CD1c-positive myeloid dendritic cell (primary cell): ENCODE measurements at regions not wholly inside any gene's neighbourhood (a gene's known extent, or its start where the extent isn't known, plus 50 kb on each side); places are given as distances from the start of the nearest gene placed in this dataset.
"Not testable (repeated sequence)": the region's sequence is repeated elsewhere in the genome, so short reads cannot be mapped to it uniquely, and the experiment has no call there.

Experiments used
- DNase-seq: peaks from one replicate; pipeline ENCODE4 v3.0.0-alpha.2; 2016; ENCODE audit errors: extremely low spot score

DNA sequence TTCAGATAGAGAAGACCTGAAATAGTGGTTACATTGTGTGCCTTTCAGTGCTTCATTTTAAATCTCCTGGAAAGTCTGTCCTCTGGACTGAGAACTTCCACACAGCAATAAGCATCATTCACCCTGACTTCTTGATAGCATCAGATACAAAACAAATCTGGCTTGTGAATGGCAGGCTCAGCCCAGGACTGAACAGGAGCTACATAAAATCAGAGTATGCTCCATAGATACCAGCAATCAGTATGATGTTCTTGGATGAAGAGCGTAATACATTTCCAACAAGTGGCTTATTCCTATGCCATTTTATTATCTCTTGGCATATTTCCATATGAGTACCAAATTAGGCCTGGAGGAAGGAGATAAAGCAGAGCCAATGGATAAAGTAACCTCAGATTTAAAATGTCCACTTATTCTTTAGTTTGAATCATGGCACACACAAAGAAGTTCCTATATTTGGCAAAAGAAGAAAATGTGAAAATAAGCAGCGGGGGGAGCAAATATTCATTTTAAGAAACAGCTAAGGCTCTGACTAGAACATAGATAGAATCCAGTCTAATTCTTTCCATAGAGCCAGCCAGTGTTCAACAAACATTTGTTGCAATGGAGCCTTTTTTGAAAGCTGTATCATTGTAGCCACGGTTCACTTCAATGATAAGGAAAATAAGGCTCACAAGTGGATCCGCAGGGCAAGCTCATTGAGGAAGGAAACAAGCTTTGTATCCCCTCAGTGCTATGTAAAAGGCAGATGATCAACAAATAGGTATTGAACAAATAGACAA, 230.8 kb upstream of the CHAC2 start:
- no peak for DNase-seq

DNA sequence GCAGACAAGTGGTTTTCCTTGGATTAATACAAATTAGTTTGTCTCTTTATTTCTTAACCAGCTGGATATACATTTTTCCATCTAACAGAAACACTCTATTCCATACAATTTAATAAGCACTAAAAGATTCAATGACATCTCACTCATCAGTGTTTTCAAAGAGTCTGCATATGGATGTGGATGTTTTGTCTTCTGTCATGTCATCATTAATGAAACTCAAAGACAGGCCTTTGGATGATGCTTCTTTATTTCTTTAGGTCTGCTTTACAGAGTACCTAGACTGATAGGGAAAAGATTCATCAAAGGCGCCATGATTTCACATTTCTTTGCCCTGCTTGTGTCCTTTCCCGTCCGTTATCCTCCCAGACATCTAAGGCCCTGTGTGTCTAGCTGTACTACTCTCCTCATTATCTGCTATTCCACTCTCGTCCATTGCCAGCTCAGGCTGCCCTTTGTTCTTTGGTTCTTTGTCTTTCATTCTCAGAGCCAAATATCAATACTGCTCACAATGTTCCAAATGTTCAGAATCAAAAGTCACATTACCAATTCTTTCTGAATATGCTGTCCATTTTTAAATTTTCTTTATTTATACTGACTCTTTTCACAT, 232.3 kb upstream of the CHAC2 start:
- DNase-seq: no peak

DNA sequence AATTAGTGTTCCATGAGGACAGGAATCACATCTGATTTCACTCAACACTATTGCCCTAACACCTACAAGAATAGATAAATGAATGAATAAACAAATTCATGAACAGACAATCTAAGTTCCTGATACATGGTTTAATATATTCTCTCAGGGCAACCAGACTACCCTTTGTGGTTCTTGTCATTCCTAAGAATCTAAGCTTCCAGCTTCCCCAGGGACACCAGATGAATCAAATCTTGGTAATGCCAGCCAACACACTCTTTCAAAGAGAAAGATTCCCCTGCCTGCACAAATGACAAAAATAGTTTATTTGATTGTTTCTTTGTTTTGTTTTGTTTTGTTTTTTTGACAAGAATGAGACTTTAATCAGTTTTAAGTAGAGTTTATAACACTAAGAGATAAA, 237.5 kb upstream of the CHAC2 start:
- no peak for DNase-seq

DNA sequence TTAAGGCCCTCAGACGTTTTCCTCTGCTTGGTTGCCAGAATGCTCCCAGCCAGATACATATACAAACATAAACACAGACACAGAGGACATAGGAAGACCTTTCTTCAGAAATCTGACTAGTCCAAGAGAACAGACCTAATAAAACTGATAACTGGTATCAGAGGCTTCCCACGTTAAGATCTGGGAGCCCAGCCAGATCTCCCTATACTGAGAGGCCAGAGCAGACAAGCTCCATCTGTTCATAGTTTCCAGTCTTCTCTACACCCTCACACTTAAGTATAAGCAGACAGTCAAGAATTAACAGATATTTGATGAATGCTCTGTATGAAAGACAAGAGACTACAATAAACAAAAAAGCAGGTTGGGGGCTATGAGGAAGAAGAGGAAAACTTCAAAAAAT, 240.5 kb upstream of the CHAC2 start:
- DNase-seq: no peak

DNA sequence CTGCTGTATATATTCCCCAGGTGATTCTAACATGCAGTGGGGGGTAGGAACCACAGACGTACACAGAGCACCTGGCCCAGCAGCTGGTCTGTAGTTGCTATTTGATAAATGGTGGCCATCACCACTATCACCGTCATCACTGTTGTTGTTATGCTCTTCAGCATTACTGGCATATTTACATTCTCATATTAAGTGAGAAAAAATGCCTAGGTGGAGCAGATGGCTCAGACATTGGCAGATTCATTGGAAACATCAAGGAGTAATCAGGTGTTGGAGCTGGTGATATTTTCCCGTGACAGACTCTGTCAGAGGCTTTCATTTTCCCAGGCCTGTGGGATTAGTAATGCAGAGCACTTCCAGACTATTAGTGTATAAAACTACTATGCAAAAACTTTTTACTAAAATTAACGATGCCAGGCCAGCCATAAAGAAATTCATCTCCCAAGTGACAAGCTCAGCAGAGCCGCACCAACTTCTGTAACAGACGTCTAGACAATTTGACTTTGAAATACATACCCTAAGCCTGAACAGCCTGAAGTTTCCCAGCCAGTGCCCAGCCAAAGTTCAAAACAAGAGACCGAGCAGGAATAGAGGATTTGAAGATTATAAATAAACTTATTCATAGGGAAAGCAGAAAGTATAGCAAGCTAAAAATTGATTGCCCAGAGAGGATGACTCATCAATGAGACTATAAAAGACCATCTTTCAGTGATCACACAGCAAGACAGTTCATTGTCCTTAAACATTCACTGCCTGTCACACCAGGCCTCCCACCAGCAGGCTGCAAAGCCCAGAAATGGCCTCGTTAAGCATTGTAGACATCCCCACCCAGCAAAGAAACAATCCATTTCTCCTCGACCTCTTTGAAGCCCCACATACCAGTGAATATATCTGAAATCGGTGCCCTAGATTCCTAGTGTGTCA, 247.4 kb upstream of the CHAC2 start:
- no peak for DNase-seq

DNA sequence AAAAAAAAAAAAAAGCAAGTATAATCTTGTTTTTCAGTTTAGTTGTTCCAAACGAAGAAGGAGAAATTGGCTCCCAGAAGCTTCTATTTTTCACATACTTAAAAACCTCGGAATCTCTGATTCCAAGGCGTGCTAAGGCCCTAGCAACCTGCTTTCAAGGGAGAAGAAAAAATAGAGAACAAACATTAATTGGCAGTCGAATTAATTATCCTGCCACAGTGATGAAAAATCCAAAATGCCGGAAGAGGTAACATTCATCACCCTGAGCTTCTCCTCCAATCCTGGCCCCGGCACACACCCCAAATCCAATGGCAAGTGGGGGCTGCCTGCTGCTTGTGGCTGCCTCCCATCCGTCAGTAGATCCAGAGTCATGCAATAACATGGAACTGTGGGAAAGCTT, 250.2 kb upstream of the CHAC2 start:
- DNase-seq: no peak

DNA sequence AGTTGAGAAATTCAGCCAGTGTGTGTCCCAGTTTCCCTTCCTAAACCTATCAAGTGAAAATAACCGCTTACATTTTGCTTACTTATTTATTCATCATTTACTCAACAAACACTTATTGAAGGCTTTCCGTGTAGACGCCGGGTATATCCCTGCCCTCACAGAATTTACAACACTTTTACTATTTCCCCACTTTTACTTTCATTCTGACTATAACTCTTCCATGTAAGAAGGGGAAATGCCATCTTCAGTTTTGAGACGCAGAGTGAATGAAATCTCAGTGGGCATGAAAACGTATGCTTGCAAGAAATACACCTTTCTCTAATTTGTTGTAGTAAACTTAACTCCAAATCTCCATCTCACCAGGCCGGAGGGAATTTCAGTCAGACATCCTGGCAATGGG, 251.0 kb upstream of the CHAC2 start:
- no peak for DNase-seq

DNA sequence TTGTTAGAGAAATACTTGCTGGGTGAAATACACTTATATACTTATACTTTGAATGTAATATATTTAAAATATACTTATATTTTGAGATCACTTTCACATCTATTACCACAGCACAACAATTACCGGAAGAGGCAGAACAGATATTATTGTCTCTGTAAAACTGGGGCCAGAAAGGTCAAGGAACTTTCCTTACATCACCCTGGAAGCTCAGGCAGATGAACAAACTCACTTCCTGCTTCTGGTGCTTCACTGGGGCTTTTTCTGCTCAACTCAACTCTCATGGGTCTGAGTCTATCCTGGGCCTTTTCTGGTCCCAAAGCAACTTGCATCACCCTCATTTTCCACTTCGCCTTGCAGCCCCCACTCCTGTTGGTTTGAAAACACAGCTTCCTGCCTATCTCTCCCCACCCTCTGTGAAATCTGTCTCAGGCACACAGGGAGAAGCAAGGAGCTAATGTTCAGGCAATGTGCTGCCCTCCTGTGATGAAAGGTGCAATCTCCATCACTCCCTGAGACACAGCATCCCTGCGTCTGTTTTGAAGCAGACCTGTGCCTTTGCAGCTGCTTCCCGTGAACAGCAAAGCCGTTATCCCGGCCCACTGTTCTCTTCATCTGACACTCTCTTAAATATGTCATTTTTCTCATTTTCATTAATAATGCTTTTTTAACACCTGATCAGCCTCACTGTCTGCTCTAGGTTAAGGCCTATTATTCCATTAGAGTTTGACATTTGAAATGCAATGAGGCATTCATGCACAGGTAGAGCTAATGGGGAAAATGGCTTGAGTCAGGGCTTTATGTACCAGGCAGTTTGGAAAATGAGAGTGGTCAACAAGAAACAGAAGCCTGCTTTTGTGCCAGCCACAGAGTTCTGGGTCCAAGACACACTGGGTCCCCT, 251.9 kb upstream of the CHAC2 start:
- no peak for DNase-seq

DNA sequence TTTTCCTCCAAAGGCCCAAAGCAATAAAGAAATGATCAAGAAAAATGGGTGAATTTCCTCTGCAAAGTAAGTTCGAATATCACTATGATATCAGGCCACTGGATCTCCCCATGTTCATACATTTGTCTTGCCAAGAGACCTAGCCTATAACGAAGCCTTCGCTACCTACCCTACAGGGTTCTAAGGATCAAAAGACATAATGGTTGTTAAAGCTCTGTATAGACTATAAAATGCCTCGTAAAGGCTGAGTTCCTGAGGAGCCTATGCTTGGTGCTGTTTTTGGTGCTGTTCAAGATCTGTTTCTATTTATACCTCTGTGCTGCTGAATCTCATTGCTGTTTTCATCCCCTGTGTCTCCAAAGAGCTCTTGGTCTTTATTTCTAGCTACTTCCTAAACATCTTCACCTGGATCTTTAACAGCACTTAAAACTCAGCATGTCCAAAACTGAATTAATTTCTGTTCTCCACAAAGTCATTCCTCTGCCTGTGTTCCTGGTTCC, 254.4 kb upstream of the CHAC2 start:
- no peak for DNase-seq

DNA sequence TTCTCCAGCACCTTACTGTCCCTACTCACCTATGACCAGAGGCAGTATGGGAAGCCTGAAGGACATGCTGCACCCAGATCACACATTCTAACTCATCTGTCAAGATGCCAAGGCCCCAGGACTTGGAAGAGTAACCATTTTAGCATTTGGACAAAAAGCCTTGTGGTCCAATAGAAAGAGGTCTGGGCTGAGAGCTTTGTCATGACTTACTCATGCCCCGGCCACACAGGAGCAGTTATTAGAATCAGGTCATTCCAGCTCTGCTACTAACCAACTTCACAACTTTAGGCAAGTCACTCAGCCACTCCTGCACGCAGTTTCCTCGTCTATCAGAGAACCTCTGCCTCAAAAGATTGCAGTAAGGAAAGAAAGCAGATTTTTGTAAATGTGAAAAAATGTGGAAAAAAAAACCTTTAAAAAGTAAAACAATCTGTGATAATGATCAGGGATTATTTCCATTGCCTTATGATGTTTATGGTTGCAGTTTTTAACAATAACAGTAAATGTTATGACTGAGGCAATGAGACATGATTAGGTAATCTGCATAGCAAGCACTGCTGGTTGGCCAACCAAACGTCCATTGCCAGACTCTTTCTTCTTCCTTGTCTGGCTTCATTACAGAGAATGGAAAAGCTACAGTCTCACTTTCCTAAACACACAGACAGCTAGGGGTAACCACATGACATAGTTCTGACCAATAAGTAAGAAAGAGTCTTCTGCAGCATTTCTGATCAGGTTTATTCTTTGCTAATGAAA, 255.4 kb upstream of the CHAC2 start:
- DNase-seq: no peak

DNA sequence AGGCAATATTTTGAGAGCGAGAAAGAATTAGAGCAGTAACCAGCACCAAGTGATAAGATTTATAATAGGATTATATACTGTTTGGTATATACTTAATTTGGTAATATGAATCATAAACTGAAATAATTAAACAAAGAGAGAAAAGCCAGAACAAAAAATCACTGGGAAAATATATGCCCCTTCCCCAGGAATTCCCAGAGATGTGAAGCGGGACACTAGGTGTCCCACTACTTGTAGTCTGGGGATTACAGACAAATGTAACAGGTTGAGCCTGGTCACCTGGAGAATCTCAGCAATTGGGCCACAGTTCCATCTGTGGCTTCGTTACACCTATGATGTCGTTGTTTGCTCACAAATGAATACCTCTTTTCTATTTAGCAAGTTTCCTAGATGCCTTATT, 256.1 kb upstream of the CHAC2 start:
- DNase-seq: no peak

DNA sequence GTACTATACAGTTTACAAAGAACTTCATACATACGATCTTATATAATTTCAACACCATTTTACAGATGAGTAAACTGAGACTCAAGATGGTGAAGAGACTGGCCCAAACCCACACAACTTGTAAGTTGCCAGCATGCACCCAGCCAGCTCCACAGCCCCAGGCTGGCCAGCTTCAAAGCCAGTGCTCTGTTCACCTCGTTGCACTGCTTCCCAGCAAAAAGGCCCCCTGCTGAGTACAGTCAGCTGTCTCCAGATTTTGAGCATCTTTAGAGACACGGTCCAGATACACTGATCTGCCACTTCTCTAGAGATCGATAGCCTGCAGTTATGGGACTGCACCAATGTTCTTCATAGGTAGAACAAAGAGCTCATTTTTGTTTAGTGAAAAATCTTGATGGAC, 257.2 kb upstream of the CHAC2 start:
- DNase-seq: no peak

DNA sequence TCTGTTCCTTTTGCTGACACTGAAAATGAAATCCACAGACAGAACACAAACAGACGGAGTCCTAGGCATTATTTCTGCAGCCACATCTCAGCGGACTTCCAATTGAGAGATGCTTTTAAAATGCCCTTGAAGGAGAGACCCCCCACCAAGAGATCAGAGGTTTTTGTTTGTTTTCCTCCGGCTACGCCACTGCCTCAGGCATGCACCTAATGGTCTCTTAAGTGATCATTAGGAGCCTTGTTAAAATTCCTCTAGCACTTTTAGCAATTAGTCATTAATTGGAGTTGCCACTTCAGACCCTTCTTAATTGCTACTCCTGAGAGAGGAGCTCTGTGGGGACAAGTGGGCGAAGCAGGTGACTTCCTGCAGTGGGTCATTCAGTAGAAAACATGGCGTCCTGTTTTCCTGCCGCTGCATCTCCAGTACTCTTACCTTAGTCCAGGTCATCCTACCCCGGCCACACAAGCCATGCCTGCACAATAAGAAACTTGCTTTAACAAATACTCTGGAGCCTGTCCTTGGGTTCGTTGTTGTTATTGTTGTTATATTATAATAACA, 257.7 kb upstream of the CHAC2 start:
- DNase-seq: no peak

DNA sequence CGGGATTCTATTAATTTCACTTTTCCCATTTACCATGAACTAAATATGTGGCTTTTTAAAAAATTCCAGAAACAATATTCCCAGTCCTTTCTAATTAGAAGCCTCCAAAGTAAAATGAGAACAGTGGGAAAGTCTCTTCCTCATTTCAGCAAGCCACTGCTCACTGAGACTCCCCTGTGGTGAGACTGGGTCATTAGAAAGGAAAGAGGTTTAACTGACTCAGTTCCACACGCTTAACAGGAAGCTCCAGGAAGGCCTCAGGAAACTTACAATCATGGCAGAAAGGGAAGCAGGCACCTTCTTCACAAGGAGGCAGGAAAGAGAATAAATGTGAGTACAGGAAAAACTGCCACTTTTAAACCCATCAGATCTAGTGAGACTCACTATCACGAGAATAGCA, 258.9 kb upstream of the CHAC2 start:
- DNase-seq: no peak

DNA sequence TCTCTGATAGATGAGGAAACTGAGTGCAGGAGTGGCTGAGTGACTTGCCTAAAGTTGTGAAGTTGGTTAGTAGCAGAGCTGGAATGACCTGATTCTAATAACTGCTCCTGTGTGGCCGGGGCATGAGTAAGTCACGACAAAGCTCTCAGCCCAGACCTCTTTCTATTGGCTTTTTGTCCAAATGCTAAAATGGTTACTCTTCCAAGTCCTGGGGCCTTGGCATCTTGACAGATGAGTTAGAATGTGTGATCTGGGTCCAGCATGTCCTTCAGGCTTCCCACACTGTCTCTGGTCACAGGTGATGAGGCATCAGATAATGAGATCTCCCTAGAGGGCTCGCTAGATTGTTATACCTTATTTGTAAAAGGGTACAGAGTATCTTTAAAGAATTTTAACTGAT, 260.5 kb upstream of the CHAC2 start:
- not testable (repeated sequence) for DNase-seq

DNA sequence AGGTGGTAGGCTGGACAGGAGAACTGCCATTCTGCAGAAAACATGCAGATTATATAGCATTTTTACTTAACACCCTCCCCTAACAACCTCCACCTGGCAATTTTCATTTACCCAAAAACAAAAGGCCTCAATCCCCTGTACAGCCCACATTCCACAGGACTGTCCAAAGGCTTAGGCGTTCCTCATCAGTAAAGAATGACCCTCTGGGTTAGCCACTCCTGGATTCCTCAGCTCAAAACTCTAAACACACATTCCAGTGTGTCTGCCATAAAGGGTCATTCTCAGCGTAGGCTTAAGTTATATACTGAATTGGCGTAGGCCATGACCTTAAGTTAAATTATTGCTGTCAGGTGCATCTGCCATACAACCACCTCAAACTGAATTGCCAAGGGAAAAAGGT, 261.8 kb upstream of the CHAC2 start:
- DNase-seq: no peak

DNA sequence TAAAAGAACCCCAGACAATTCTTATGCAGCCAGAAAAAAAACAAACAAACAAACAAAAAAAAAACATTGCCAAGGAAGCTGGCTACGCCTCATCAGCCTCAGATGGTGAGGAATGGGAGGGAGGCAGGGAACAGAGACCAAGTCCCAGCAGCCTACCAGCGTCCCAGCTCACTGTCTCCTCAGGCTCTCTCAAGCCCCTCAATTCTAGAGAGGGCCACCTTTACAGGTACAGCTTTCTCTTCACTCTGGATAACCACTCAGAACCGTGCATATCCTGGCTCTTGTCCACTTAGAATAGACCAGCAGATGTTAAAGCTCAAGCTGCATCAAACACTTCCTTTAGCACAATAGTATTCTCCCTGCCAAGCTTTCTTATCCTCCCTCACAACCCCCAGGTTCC, 263.1 kb upstream of the CHAC2 start:
- DNase-seq: no peak

DNA sequence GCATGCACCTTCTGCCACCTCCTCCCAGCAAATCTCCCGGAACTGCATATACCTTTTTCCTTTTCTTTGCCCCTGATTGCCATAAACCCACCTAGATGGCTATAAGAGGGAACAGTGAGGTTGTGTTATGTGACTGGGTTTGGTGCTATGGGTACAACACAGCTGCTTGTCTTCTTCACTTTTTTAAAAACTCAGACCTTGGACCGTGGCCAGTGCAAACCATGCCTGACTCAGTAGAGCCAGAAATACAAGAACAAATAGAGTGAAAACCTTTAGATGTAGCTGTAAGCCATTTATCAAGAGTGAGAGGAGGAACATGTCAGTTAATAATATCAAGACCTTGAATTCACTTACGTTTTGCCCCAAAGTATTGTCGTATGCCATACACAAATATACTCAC, 267.4 kb upstream of the CHAC2 start:
- DNase-seq: no peak

DNA sequence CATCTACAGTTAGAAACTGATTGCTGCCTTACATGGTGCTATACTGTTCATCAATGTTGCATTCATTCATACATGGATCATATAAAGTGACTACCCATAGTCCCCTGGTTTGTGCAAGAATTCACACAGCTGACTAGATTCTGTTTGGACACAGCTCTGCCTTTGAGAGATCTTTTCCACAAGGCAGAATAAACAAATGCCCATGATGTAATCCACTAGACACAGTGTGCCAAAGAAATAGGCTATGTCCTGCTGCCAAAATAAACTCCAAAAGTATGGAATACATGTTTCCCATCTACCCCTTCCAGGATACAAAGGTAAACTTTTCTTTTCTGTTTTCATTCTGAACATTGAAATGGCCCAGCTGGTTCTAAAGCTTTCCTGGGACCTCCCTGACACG, 269.4 kb upstream of the CHAC2 start:
- DNase-seq: no peak

DNA sequence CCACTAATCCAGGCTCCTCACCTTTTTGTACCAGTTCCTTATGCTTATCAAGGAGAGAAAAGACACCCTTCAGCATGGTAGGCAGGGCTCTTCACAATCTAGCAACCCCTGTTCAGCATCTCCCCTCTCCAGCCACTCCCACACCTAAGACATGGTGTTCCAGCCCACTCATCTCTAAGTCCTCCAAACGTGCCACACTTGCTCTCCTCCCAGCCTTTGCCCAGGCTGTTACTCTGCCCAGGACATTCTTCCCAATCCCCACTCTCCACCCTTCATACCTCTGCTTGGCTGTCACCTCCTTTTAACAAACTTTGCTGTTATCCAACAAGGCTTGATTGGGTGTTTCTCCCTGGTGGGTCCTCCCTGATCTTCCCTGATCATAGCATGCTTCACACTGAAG, 270.6 kb upstream of the CHAC2 start:
- no peak for DNase-seq
